HEK293T (cell line): ENCODE measurements at regions not wholly inside any gene's neighbourhood (a gene's known extent, or its start where the extent isn't known, plus 50 kb on each side); places are given as distances from the start of the nearest gene placed in this dataset.
"Not testable (repeated sequence)": the region's sequence is repeated elsewhere in the genome, so short reads cannot be mapped to it uniquely, and the experiment has no call there.

Source experiments
- CTCF ChIA-PET: fragments of 350-600 bp; formaldehyde crosslinking; extraction: SDS; loops from one replicate; lab custom pipeline; 2021; ENCODE audit warnings: antibody characterized with exemption, inconsistent platforms; lab: Yijun Ruan, JAX
- POLR2A ChIA-PET: fragments of 350-600 bp; formaldehyde crosslinking; extraction: SDS; loops from one replicate; lab custom pipeline; 2020; ENCODE audit warnings: antibody characterized with exemption, inconsistent platforms; lab: Yijun Ruan, JAX
- DNase-seq: peaks from one replicate; pipeline ENCODE4 v3.0.0; 2012; ENCODE audit warnings: mixed read lengths; ENCODE audit errors: extremely low spot score
- ARNT ChIP-seq: fragments of 450-650 bp; IDR thresholded peaks from 2 replicates; pipeline ENCODE4 v1.6.1; 2017; ENCODE audit warnings: mild to moderate bottlenecking
- BHLHE40 ChIP-seq: fragments of 450-650 bp; IDR thresholded peaks from 2 replicates; pipeline ENCODE4 v1.6.1; 2016; ENCODE audit warnings: mild to moderate bottlenecking, moderate library complexity, borderline replicate concordance
- CTBP1 ChIP-seq: fragments of 450-650 bp; IDR thresholded peaks from 2 replicates; pipeline ENCODE4 v1.6.1; 2016; ENCODE audit warnings: borderline replicate concordance
- ELF4 ChIP-seq: fragments of 450-650 bp; IDR thresholded peaks from 2 replicates; pipeline ENCODE4 v1.6.1; 2017; ENCODE audit warnings: antibody characterized with exemption
- FOXA1 ChIP-seq: fragments of 450-650 bp; IDR thresholded peaks from 2 replicates; pipeline ENCODE4 v1.6.1; 2016; ENCODE audit warnings: mild to moderate bottlenecking
- FOXK2 ChIP-seq: fragments of 450-650 bp; IDR thresholded peaks from 2 replicates; pipeline ENCODE4 v1.6.1; 2016; ENCODE audit warnings: mild to moderate bottlenecking
- FOXM1 ChIP-seq: fragments of 450-650 bp; IDR thresholded peaks from 2 replicates; pipeline ENCODE4 v1.6.1; 2017; ENCODE audit warnings: mild to moderate bottlenecking, borderline replicate concordance
- HDGF ChIP-seq: fragments of 450-650 bp; IDR thresholded peaks from 2 replicates; pipeline ENCODE4 v1.6.1; 2017; ENCODE audit warnings: antibody characterized with exemption, borderline replicate concordance
- L3MBTL2 ChIP-seq: fragments of 450-650 bp; conservative IDR thresholded peaks from 2 replicates; pipeline ENCODE4 v1.6.1; 2016; ENCODE audit warnings: mild to moderate bottlenecking
- LEF1 ChIP-seq: fragments of 450-650 bp; IDR thresholded peaks from 2 replicates; pipeline ENCODE4 v1.6.1; 2017; ENCODE audit warnings: mild to moderate bottlenecking, borderline replicate concordance
- NFRKB ChIP-seq: fragments of 450-650 bp; IDR thresholded peaks from 2 replicates; pipeline ENCODE4 v1.6.1; 2016; ENCODE audit warnings: mild to moderate bottlenecking, moderate library complexity
- PKNOX1 ChIP-seq: fragments of 450-650 bp; IDR thresholded peaks from 2 replicates; pipeline ENCODE4 v1.6.1; 2016
- SP1 ChIP-seq: fragments of 450-650 bp; IDR thresholded peaks from 2 replicates; pipeline ENCODE4 v1.6.1; 2017
- SUZ12 ChIP-seq: fragments of 450-650 bp; IDR thresholded peaks from 2 replicates; pipeline ENCODE4 v1.6.1; 2016; ENCODE audit warnings: mild to moderate bottlenecking
- TARDBP ChIP-seq: fragments of 450-650 bp; IDR thresholded peaks from 2 replicates; pipeline ENCODE4 v1.6.1; 2016
- ZNF384 ChIP-seq: fragments of 450-650 bp; IDR thresholded peaks from 2 replicates; pipeline ENCODE4 v1.6.1; 2016

- ChIA-PET POLR2A (no interaction called here), CTCF (no interaction called here)
- DNase-seq: no peak
- TF ChIP-seq L3MBTL2 (no peak), SP1 (no peak), FOXK2 (no peak), BHLHE40 (no peak), CTBP1 (no peak), FOXA1 (no peak), FOXM1 (no peak), ELF4 (no peak), ARNT (no peak), PKNOX1 (no peak)
These were observed 59.4 kb downstream of the EBLN1 start for GRCh38 chr10:22158426-22158825.

GRCh38 chr10:22156750-22157149, 61.1 kb downstream of the EBLN1 start:
- CTCF ChIA-PET: no interaction called here
- no peak for DNase-seq
- POLR2A ChIA-PET: no interaction called here
- TF ChIP-seq SUZ12: no peak
- no peak for TF ChIP-seq PKNOX1
- TF ChIP-seq CTBP1: no peak
- no peak for TF ChIP-seq FOXK2
- TF ChIP-seq NFRKB: no peak
- no peak for TF ChIP-seq ARNT
- no peak for TF ChIP-seq ZNF384
- TF ChIP-seq LEF1: no peak
- no peak for TF ChIP-seq FOXM1
- TF ChIP-seq HDGF: no peak
- no peak for TF ChIP-seq FOXA1
- no peak for TF ChIP-seq TARDBP
- TF ChIP-seq ELF4: no peak
- no peak for TF ChIP-seq SP1
- TF ChIP-seq BHLHE40: no peak
- TF ChIP-seq L3MBTL2: no peak

DNA sequence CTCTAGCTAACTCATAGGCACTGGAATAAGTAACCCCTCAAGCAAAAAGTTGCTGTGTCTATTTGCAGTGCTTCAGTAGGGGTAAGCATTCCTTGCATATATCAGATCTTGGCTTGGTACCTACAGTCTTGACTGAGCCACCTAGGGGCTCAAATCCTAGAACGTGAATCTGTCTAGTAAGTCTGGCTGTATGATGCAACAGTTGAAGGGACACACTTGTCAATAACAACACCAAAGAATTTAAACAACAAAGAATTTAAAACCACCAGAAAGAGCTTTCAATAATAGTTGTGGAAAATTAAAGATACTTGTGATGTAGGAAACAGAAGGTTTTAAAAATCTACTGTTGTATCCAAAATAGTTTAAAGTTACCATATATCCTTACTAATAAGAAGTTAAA, 65.4 kb downstream of the EBLN1 start:
- no peak for DNase-seq
- TF ChIP-seq PKNOX1 (no peak), SP1 (no peak), HDGF (no peak), FOXM1 (no peak), NFRKB (no peak), ARNT (no peak), FOXK2 (no peak), TARDBP (no peak), ELF4 (no peak), CTBP1 (no peak), FOXA1 (no peak), ZNF384 (no peak), LEF1 (no peak), SUZ12 (no peak), BHLHE40 (no peak), L3MBTL2 (no peak)
- CTCF ChIA-PET: interaction anchor here (0.7 kb wide), 1 partner anchor 136 kb away, joined by 3 read pairs; no protein-coding TSS in a partner anchor
- POLR2A ChIA-PET: no interaction called here

DNA sequence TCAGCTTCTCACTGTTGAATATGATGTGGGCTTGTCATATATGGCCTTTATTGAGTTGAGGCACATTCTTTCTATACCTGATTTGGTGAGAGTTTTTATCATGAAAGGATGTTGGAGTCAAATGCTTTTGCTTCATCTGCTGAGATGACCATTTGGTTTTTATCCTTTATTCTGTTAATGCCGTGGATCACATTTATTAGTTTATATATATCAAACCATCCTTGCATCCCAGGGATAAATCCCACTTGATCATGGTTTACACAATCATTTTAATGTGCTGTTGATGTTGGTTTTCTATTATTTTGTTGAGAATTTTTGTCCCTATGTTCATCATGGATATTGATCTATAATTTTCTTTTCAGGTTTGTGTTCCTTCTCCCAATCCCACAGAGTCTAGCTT, 67.0 kb downstream of the EBLN1 start:
- POLR2A ChIA-PET: no interaction called here
- TF ChIP-seq NFRKB (no peak), BHLHE40 (no peak)
- DNase-seq: no peak
- CTCF ChIA-PET: no interaction called here

GRCh38 chr10:22148961-22149360, 68.9 kb downstream of the EBLN1 start:
- ChIA-PET POLR2A (no interaction called here), CTCF (interaction anchor here (0.8 kb wide), 1 partner anchor 1227 kb away, joined by 3 read pairs; no protein-coding TSS in a partner anchor)
- no peak for TF ChIP-seq ZNF384
- no peak for TF ChIP-seq BHLHE40
- no peak for TF ChIP-seq TARDBP
- no peak for TF ChIP-seq ELF4
- no peak for TF ChIP-seq SP1
- no peak for TF ChIP-seq CTBP1
- TF ChIP-seq PKNOX1: no peak
- no peak for TF ChIP-seq LEF1
- TF ChIP-seq ARNT: no peak
- no peak for DNase-seq

GRCh38 chr10:22145873-22146272, 71.9 kb downstream of the EBLN1 start:
- POLR2A ChIA-PET, CTCF ChIA-PET: not testable (repeated sequence)

GRCh38 chr10:22137542-22137941, 80.3 kb downstream of the EBLN1 start:
- ChIA-PET POLR2A (no interaction called here), CTCF (no interaction called here)
- no peak for DNase-seq
- TF ChIP-seq L3MBTL2: no peak
- no peak for TF ChIP-seq ARNT
- TF ChIP-seq SUZ12: no peak
- TF ChIP-seq ZNF384: no peak
- TF ChIP-seq SP1: no peak
- TF ChIP-seq FOXM1: no peak
- no peak for TF ChIP-seq HDGF
- TF ChIP-seq FOXK2: no peak
- no peak for TF ChIP-seq NFRKB
- no peak for TF ChIP-seq CTBP1
- TF ChIP-seq TARDBP: no peak
- TF ChIP-seq LEF1: no peak
- TF ChIP-seq FOXA1: no peak
- no peak for TF ChIP-seq PKNOX1
- no peak for TF ChIP-seq BHLHE40
- TF ChIP-seq ELF4: no peak

More at GRCh38 chr10:22145873-22146272, 71.9 kb downstream of the EBLN1 start:
- DNase-seq: not testable (repeated sequence)
